Uterus (tissue), 2 donors: ENCODE measurements at regions not wholly inside any gene's neighbourhood (a gene's known extent, or its start where the extent isn't known, plus 50 kb on each side); places are given as distances from the start of the nearest gene placed in this dataset.

Experiments
- CTCF ChIP-seq, 4 experiments: fragments of 200-600 bp in 2 of 4; fragments of 450-650 bp in 2 of 4; sonication (generic) in 2 of 4; IDR thresholded peaks; one replicate each; pipeline ENCODE4 v1.5.1; 2016 to 2019; ENCODE audit warnings: antibody characterized with exemption in 4 of 4, mild to moderate bottlenecking in 2 of 4, moderate library complexity in 1 of 4
- POLR2A ChIP-seq, 2 donors: fragments of 450-650 bp; IDR thresholded peaks; one replicate each; pipeline ENCODE4 v1.6.1; 2016; ENCODE audit warnings: antibody characterized with exemption in 2 of 2, mild to moderate bottlenecking in 1 of 2, moderate library complexity in 1 of 2

- TF ChIP-seq CTCF (IDR thresholded peaks at IDR 0.05) (no peak), POLR2A (IDR thresholded peaks at IDR 0.05) (no peak)
Observed at GRCh38 chr2:10220045-10220901, 82.4 kb upstream of the HPCAL1 start.
